ENCODE measurements at regions not wholly inside any gene's neighbourhood (a gene's known extent, or its start where the extent isn't known, plus 50 kb on each side); places are given as distances from the start of the nearest gene placed in this dataset.

- H3K4me3 ChIP-seq (replicated peaks; ENCODE audit: insufficient read depth, low read length) = no peak overlapping the region
These were observed 53.1 kb upstream of the BBS5 start for GRCh38 chr2:169426069-169426663.

GRCh38 chr2:169422120-169422519, 57.2 kb upstream of the BBS5 start:
- Histone ChIP-seq H3K27ac (replicated peaks) (no peak overlapping the region), H3K4me3 (replicated peaks; ENCODE audit: insufficient read depth, low read length) (no peak overlapping the region), H3K27me3 (ENCODE audit: insufficient read depth, poor library complexity, severe bottlenecking) (peaks cover 5% of the 10 kb centered on the region)
- no peak for TF ChIP-seq POLR2AphosphoS5 (IDR thresholded peaks at IDR 0.05; ENCODE audit: low read depth)
- no peak for TF ChIP-seq CTCF (IDR thresholded peaks at IDR 0.05; ENCODE audit: insufficient read depth, low read length)
- no peak for TF ChIP-seq SPI1 (IDR thresholded peaks at IDR 0.05; ENCODE audit: borderline replicate concordance, low read depth)
- no peak for TF ChIP-seq REST (IDR thresholded peaks at IDR 0.05; ENCODE audit: insufficient replicate concordance, low read depth)
- no peak for TF ChIP-seq GABPA (IDR thresholded peaks at IDR 0.05; ENCODE audit: low read depth)
- no peak for DNase-seq (ENCODE audit: low read depth in 1 of 2, low spot score in 1 of 2)

More at GRCh38 chr2:169426069-169426663, 53.1 kb upstream of the BBS5 start:
- no peaks in the 10 kb centered on the region for H3K27me3 ChIP-seq (ENCODE audit: insufficient read depth, poor library complexity, severe bottlenecking)
- no peak for TF ChIP-seq CTCF (IDR thresholded peaks at IDR 0.05; ENCODE audit: insufficient read depth, low read length)
- TF ChIP-seq REST (IDR thresholded peaks at IDR 0.05; ENCODE audit: insufficient replicate concordance, low read depth) = no peak
- TF ChIP-seq SPI1 (IDR thresholded peaks at IDR 0.05; ENCODE audit: borderline replicate concordance, low read depth) = no peak
- TF ChIP-seq POLR2AphosphoS5 (IDR thresholded peaks at IDR 0.05; ENCODE audit: low read depth) = no peak
- TF ChIP-seq GABPA (IDR thresholded peaks at IDR 0.05; ENCODE audit: low read depth) = no peak
- DNase-seq (ENCODE audit: low read depth in 1 of 2, low spot score in 1 of 2) = no peak
- H3K27ac ChIP-seq (replicated peaks) = no peak overlapping the region

- peak in 1 of 2 experiments; percentile 14 for DNase-seq (ENCODE audit: low read depth in 1 of 2, low spot score in 1 of 2)
- Histone ChIP-seq H3K4me3 (replicated peaks; ENCODE audit: insufficient read depth, low read length) (no peak overlapping the region), H3K27ac (replicated peaks) (no peak overlapping the region), H3K27me3 (ENCODE audit: insufficient read depth, poor library complexity, severe bottlenecking) (peaks cover 7% of the 10 kb centered on the region)
- TF ChIP-seq REST (IDR thresholded peaks at IDR 0.05; ENCODE audit: insufficient replicate concordance, low read depth) (no peak), SPI1 (IDR thresholded peaks at IDR 0.05; ENCODE audit: borderline replicate concordance, low read depth) (peak; percentile 96), POLR2AphosphoS5 (IDR thresholded peaks at IDR 0.05; ENCODE audit: low read depth) (no peak)
These were observed 53.0 kb upstream of the LRP2 start for GRCh38 chr2:169415233-169415748.

All from HL-60 (cell line).